NCI-H2227 treated with DMSO at 0.1 percent for 48 hours (cell line): ENCODE measurements at regions not wholly inside any gene's neighbourhood (a gene's known extent, or its start where the extent isn't known, plus 50 kb on each side); places are given as distances from the start of the nearest gene placed in this dataset.

Source experiments
- DNase-seq: peaks from one replicate; lab custom pipeline; 2025; lab: John Stamatoyannopoulos, UW

GRCh38 chr1:55928576-55928975 is 650.8 kb downstream of the PLPP3 start:
- DNase-seq = no peak

DNA sequence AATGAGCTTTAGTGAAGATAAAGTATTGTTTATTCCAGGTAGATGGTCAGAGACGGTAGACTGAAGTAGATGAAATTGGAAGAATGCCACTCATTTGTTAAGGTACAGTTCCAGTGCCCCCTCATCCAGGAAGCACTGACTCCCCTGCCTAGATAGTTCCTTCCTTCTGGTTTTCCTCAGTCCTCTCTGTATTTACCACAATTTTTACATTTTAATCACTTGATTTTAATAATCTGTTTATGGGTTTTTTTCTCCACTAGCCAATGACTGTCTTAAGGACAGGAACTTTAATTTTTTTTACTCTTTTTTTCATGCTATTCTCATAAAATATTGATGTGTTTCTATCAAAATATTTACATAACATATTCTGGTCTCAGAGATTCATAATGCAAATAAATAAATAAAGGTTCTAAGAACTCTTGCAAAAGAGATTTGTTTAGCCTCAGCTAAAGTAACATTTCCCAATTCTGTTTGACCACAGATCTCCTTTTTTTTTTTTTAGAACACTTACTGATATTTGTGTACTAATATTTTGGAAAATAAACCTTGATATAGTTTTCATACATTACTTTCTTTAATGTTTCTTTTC is 651.6 kb downstream of the PLPP3 start:
- DNase-seq = no peak

- no peak for DNase-seq
Measured at GRCh38 chr1:55926906-55927471, 652.4 kb downstream of the PLPP3 start.

DNA sequence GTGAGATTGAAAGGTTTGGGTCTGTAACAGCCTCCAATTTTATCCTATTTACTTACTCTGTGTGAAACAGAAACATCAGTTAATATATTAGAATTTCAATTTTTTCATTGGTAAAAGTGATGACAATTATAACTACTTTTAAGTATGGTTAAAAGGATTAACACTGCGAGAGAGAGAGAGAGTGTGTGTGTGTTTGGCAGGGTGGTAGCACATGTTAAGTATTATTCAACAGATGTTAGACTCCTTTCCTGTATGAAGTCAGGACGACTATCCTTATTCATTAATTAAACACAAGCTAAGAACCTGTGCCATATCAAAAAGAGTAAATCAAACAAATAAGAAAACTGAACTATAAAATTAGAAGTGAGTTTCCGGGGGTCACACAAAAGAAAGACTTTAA is 662.5 kb downstream of the PLPP3 start:
- no peak for DNase-seq

- DNase-seq = no peak
Measured at GRCh38 chr1:55916481-55916880, 662.9 kb downstream of the PLPP3 start.

GRCh38 chr1:55913565-55913964 is 665.8 kb downstream of the PLPP3 start:
- DNase-seq = no peak

DNA sequence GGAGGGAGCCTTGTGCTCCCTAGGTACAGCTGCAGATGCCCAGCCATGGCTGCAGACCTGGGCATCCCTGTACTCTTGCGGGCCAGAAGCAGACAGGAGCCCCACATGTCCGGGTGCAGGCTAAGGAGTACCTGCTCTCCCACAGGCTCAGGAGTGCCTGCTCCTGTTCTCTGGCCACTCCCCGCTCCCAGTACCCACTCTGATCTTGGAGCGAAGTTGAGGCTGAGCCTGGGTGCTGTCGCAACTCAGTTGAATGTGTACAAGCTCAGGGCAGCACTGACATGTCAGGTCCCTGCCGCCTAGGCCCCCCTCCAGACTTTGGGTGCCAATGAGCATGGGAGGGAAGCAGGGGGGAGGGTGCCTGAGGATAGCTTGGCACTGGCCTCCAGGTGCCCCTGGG is 666.9 kb downstream of the PLPP3 start:
- DNase-seq = no peak

DNA sequence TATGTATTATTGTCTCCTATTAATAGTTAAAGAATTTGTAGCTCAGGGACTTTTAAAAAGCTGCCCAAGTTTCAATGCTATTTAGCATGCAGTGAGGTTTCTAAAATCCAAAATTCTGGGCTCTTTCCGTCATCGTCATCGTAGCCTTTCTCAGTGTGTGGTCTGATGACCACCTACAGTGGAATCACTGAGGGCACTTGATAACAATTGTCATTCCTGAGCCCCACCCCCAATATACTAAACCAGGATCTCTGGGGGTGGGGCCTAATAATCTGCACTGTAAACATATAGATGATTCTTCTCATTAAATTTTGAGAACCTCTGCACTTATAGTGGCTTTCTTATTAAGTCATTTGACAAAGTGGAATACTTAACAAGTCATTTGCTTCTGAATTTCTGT is 674.8 kb downstream of the PLPP3 start:
- no peak for DNase-seq

DNA sequence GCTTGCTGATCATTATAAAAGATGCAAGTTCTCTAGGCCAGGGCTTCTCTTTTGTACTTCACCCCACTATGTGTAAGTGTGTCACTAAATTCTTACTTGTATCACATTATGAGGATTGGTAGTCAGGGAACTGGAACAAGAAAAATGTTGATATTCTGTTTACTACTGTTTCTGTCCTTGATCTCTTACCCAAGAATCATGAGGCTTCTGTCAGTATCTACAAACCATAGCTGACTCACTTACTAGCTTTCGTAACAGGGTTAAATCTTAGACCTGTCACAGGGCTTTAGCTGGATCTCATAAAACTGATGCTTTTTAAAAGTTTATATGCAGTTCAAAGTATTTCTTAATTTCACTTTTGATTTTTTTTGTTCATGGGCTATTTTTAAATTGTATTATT is 681.2 kb downstream of the PLPP3 start:
- DNase-seq = no peak

GRCh38 chr1:55896210-55896609 is 681.0 kb upstream of the USP24 start:
- no peak for DNase-seq

- DNase-seq = no peak
Measured at GRCh38 chr1:55894521-55894920, 679.4 kb upstream of the USP24 start.

GRCh38 chr1:55893155-55893554 is 678.0 kb upstream of the USP24 start:
- DNase-seq = no peak

DNA sequence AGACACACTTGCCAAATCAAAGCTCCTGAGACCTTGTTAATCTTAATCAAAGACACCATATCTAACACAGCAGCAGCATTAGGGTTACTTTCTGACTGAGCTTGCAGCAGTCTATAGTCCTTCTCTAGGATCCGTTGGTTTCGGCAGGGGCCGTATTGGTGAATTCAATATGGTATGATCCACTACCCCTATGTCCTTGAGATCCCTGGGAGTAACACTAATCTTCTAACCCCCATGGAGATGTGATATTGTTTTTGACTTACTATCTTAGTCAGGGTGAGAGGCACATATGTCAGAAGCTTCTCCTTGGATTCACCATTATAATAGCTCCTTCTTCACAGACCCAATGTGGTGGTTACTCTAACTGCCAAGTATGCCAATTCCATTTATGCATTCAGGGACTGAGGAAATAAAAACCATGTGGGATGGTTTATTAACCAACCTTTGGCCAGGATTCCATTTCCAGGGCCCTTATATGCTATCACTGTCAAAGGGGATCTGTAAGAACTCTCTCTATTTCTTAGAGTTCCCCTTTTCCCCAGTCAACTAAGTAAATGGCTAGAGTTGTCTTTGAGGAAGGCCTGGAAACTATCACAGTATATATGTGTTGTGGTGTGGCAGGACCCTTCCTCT is 673.6 kb upstream of the USP24 start:
- no peak for DNase-seq

GRCh38 chr1:55886856-55887712 is 671.9 kb upstream of the USP24 start:
- DNase-seq = no peak

DNA sequence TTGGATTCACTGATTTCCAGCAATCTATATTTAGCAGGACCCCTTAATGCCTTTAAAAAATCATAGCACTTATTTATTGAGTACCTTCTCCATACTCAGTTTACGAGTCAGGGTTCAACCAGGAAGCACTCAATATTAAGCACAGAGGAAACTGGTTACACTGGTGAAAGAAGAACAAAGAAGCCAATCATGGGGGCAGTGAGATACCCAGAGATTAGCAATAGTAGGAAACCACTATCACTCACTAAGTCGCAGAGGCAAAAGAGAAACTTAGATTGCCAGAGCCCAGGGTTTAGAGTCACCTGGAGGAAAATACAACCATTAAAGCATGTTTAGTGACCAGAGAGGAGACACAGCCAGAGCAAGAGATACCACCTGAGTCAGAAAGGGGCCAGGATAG is 670.5 kb upstream of the USP24 start:
- DNase-seq = no peak

GRCh38 chr1:55882931-55883330 is 667.8 kb upstream of the USP24 start:
- DNase-seq = no peak

DNA sequence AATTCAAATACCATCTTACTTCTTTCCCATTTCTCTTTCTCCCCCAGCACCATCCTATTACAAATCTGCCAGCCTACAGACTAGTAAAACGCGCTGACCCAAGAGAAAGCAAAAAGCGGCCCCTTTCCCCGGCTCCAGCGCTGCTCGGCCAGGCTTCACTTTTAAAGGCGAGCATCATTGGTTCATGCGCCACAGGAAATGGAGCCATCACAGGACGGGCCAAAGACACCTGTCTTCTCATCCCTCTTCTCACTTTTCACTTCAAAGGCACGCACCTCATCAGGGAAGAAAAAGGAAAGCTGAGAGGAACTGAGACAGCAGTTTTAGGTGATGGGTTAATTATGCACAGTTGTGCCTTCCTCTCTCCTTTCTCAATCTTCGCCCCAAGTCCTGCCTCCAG is 664.2 kb upstream of the USP24 start:
- no peak for DNase-seq

DNA sequence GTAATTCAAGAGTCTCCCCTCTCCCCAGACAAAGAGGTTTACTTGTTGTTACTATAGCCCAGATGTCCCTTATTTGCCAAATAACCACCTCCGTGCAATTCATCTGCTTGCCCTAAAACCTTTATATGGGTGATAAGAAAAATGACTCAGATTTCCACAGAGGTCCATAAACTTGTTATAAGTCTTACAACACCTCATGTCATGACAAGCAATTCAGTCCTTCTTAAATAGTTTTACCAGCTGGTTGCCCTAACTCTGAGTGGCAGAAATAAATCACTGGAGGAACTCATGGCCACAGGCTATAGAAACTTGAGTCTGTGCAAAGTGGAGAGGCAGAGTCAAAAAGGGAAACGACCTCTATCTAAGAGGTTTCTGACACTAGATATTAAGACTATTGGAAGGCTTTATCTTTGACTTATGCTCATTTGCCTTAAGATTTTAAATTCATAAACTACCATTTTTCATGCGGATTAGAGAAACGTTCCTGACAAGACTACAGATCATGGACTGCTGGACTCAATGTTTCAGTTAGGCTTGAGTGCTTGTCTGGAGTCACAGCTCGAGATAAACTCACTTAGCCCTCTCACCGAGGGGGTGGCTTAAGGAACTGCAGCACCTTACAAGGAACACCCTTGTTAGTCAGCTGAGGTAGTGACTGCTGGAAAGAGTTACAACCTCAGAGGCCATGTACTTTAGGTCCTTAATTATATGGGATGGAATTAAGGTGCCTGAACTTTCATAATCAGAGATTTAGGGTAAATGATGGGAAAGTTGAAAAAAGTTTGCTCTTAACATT is 662.5 kb upstream of the USP24 start:
- no peak for DNase-seq

DNA sequence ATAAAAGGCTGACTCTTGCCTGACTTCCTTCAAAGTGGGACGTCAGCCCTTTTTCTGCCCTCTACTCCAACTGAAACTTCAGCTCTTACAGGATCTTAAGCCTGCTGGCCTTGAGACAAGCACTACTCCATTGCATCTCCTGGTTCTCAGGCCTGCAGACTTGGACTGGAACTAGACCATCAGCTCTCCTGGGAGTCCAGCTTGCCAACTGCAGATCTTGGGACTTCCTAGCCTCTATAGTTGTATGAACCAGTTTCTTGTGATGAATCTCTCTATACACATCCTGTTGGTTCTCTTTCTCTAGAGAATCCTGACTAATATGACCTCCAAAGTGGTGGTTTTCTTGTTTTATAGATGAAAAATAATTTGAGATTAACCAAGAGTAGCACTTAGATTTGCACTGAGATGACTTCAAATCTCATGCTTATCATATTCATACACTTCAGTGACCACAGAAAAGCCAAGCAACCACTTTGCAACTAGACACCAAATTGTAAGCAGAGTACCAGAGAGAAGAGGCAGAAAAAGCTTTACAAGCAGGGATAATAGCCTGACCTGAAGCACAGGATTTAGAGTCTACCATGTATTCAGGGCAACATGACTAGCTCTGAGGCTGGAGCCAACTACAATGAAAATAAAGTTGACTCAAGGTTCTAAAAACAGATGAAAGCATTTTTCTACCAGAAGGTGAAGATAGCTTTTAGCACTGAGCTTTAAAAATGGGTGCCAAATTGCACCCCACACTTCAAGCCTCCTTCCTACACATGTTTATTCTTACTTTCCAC is 661.3 kb upstream of the USP24 start:
- no peak for DNase-seq

DNA sequence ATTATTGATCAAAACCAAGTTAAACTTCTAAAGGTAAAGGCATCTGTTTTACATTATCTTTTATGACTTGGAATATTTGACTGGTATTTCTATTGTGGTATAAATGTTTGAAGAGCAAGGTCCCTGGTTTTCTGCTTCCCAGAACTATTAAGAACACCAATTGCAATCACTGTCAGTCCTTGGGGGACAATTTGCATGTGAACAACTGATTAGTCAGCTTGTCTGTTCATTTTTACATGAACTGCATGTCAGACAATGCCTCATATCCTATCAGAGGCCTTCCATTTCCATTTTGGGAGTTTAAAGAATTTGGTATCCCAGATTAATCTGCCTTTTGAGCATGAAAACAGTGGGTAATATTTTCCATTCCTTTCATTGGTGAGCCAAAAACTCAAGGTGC is 654.9 kb upstream of the USP24 start:
- no peak for DNase-seq

DNA sequence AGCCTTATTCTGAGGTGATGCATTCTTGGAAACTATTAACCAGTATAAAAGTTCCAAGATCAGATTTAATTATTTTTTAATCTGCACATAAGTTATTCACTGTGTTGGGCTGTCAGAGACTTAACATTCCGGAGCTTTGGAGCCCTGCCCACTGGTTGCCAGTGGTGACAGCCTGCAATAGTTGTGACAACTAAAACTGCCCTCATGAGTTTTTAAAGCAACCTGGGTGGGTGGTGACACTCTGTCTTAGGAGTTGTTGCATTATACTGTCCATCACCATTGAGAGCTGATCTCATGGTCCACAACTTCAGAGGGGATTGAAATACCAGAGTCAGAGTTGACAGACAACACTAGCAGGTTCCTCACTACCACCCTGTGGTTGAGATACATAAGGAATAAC is 653.9 kb upstream of the USP24 start:
- DNase-seq = no peak
